CD4-positive, alpha-beta T cell (primary cell): ENCODE measurements at regions not wholly inside any gene's neighbourhood (a gene's known extent, or its start where the extent isn't known, plus 50 kb on each side); places are given as distances from the start of the nearest gene placed in this dataset.

Experiments used
- ATAC-seq: fragments of 200-7000 bp; cut with Tn5 transposase; one replicate; pipeline ENCODE4 v1.10.0; 2022; ENCODE audit warnings: mild to moderate bottlenecking; ENCODE audit not compliant: poor library complexity
- CTCF ChIA-PET: fragments of 350-600 bp; sonication (Branson Sonifier 250); formaldehyde crosslinking; loops from one replicate; lab custom pipeline; 2021; ENCODE audit warnings: antibody characterized with exemption, inconsistent platforms; lab: Charles Lee
- POLR2A ChIA-PET: fragments of 350-600 bp; sonication (Branson Sonifier 250); formaldehyde crosslinking; loops from one replicate; lab custom pipeline; 2021; ENCODE audit warnings: antibody characterized with exemption, inconsistent platforms; lab: Charles Lee
- DNase-seq, 14 experiments: peaks; one replicate each; pipeline ENCODE4 v3.0.0-alpha.2; 2013 to 2020; ENCODE audit warnings: mixed read lengths in 2 of 14
- H3K27ac ChIP-seq, 2 donors: one replicate each; pipeline versions ENCODE4 v1.5.1 to v1.7.0; 2013; ENCODE audit warnings: low read length in 2 of 2, low read depth in 1 of 2, mild to moderate bottlenecking in 1 of 2
- H3K27me3 ChIP-seq, 2 experiments: 1 replicate in 1 of 2; 2 replicates in 1 of 2; pipeline versions ENCODE4 v1.6.1 to v1.7.0; 2013; ENCODE audit warnings: low read length in 2 of 2, control low read depth in 1 of 2, mild to moderate bottlenecking in 1 of 2, moderate library complexity in 1 of 2; ENCODE audit not compliant: insufficient read depth in 2 of 2, control insufficient read depth in 1 of 2
- H3K36me3 ChIP-seq: one replicate; pipeline ENCODE4 v1.6.1; 2013; ENCODE audit warnings: low read length, control low read depth; ENCODE audit not compliant: insufficient read depth
- H3K4me1 ChIP-seq: one replicate; pipeline ENCODE4 v1.6.1; 2013; ENCODE audit warnings: low read length, control low read depth; ENCODE audit not compliant: insufficient read depth
- H3K4me3 ChIP-seq: one replicate; pipeline ENCODE4 v1.5.1; 2013; ENCODE audit warnings: mild to moderate bottlenecking, low read length, moderate library complexity
- H3K9me3 ChIP-seq, 2 experiments: 1 replicate in 1 of 2; 2 replicates in 1 of 2; pipeline versions ENCODE4 v1.6.1 to v1.7.0; 2013; ENCODE audit warnings: low read length in 2 of 2, mild to moderate bottlenecking in 2 of 2, control low read depth in 1 of 2, moderate library complexity in 1 of 2; ENCODE audit not compliant: control insufficient read depth in 1 of 2, insufficient read depth in 1 of 2
- H3K27ac Mint-ChIP-seq: one replicate; pipeline ENCODE4 v1.8.0; 2020; ENCODE audit warnings: mixed read lengths
- H3K27me3 Mint-ChIP-seq: one replicate; pipeline ENCODE4 v1.8.0; 2021; ENCODE audit warnings: mixed read lengths
- H3K36me3 Mint-ChIP-seq: one replicate; pipeline ENCODE4 v1.8.0; 2021; ENCODE audit warnings: low read depth, mixed read lengths
- H3K4me1 Mint-ChIP-seq: one replicate; pipeline ENCODE4 v1.8.0; 2021; ENCODE audit warnings: low read depth, mixed read lengths
- H3K4me3 Mint-ChIP-seq: one replicate; pipeline ENCODE4 v1.8.0; 2020; ENCODE audit warnings: mild to moderate bottlenecking, mixed read lengths
- H3K9me3 Mint-ChIP-seq: one replicate; pipeline ENCODE4 v1.8.0; 2020; ENCODE audit warnings: mixed read lengths
- CTCF ChIP-seq: fragments of 200-600 bp; IDR thresholded peaks from one replicate; pipeline ENCODE4 v1.8.0; 2022; ENCODE audit warnings: antibody characterized with exemption, mild to moderate bottlenecking
- intact Hi-C, 2 experiments: fragments of 100-400 bp; cut with DNase I in 1 of 2; cut with micrococcal nuclease in 1 of 2; formaldehyde crosslinking; loops; one replicate each; pipeline versions ENCODE4 v1.15.1 to v1.9.0; 2023 to 2025; cut with DNase I, micrococcal nuclease

DNA sequence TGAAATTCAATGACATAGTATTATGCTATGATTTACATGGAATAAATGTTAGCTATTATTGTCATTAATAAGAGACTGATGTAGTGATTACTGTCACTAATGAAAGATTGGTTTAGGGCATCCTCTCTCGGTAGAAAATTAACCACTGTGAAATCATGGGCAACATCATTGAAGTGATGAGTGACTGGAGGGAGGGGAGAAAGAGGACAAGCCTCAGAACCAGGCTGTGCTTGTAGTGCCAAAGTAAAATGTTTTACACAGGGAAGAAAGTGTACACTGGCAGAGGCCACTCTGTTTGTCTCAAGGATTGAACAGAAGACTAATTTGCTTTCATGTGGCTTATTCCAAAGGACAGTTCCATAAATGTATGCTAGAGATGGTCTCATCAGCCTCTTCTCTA, 456.2 kb upstream of the TCF4 start:
- ATAC-seq (no peak), DNase-seq (no peak)
- no peak for TF ChIP-seq CTCF
- ChIA-PET CTCF (no interaction called here), POLR2A (no interaction called here)
- Histone ChIP-seq H3K4me3 (no peak overlapping the region), H3K9me3 (peaks cover 0 to 12% of the 10 kb centered on the region in 2 experiments), H3K27me3 (no peaks in the 10 kb centered on the region), H3K36me3 (no peaks in the 10 kb centered on the region), H3K27ac (no peak overlapping the region), H3K4me1 (no peaks in the 10 kb centered on the region)
- peaks cover 8% of the 10 kb centered on the region for H3K9me3 Mint-ChIP-seq
- no peak overlapping the region for H3K27ac Mint-ChIP-seq
- intact Hi-C loops = no loop called here
- H3K27me3 Mint-ChIP-seq = no peaks in the 10 kb centered on the region
- no peaks in the 10 kb centered on the region for H3K4me1 Mint-ChIP-seq
- H3K4me3 Mint-ChIP-seq = no peak overlapping the region
- no peaks in the 10 kb centered on the region for H3K36me3 Mint-ChIP-seq

DNA sequence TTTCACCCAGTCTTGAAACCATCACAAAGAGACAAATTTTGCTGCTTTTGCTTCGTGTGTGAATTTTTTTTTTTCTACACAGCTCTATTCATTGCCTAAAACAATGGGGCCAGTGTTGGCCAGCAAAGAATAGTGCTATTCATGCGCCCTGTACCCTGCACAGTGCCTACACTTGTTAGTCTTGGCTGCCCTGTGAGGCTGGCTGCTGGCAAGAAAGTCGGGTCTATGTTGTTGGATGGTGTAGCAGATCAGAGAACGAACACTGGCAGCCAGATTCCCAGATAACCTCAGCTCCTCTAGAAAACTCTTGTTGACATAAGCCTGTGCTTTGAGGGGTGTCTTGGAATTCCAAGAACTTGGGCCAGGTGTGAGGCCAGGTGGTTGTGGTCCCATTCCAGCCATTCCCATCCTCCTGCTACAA, 455.7 kb upstream of the TCF4 start:
- Histone ChIP-seq H3K27me3 (no peaks in the 10 kb centered on the region), H3K27ac (no peak overlapping the region), H3K4me3 (no peak overlapping the region), H3K36me3 (no peaks in the 10 kb centered on the region), H3K4me1 (no peaks in the 10 kb centered on the region), H3K9me3 (peaks cover 0 to 12% of the 10 kb centered on the region in 2 experiments)
- Mint-ChIP-seq H3K27me3 (no peaks in the 10 kb centered on the region), H3K4me3 (no peak overlapping the region), H3K4me1 (no peaks in the 10 kb centered on the region), H3K27ac (no peak overlapping the region), H3K36me3 (no peaks in the 10 kb centered on the region), H3K9me3 (peaks cover 6% of the 10 kb centered on the region)
- DNase-seq (no peak), ATAC-seq (no peak)
- ChIA-PET POLR2A (no interaction called here), CTCF (no interaction called here)
- no peak for TF ChIP-seq CTCF
- intact Hi-C loops = no loop called here

DNA sequence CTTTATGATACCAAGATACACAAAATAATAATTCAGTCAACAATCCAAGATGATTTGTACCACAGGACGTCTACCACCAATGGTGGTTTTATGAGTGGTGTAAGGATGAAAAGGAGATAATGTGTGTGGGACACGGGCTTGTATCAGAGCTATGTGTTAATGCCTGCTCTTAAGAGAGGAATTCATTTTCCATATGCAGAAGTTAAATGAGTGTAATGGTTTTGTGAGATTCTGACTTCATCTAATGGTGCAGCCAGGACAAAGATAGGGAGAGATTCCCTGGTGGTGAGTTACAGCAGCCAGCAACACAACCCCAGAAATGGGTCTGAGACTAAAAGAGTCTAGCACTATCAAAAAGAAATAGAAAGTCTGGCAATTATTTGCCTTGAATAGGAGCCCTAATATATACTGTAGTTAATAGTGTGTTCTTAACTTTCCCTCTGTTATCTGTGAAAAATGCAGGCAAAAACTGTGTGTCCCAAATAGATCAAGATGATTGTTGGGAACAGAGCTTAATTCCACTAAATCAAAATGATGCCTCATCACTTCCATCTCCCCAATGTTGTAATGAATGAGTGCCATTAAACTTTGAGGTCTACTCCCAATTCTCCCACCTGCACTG, 455.0 kb upstream of the TCF4 start:
- Histone ChIP-seq H3K27me3 (no peaks in the 10 kb centered on the region), H3K4me3 (no peak overlapping the region), H3K36me3 (no peaks in the 10 kb centered on the region), H3K27ac (no peak overlapping the region), H3K4me1 (no peaks in the 10 kb centered on the region), H3K9me3 (peaks cover 0 to 9% of the 10 kb centered on the region in 2 experiments)
- Mint-ChIP-seq H3K4me3 (no peak overlapping the region), H3K9me3 (peaks cover 4% of the 10 kb centered on the region), H3K27ac (no peak overlapping the region), H3K4me1 (no peaks in the 10 kb centered on the region), H3K36me3 (no peaks in the 10 kb centered on the region), H3K27me3 (no peaks in the 10 kb centered on the region)
- DNase-seq (no peak), ATAC-seq (no peak)
- ChIA-PET CTCF (no interaction called here), POLR2A (no interaction called here)
- intact Hi-C loops = no loop called here
- no peak for TF ChIP-seq CTCF
